BJ (cell line): ENCODE measurements at regions not wholly inside any gene's neighbourhood (a gene's known extent, or its start where the extent isn't known, plus 50 kb on each side); places are given as distances from the start of the nearest gene placed in this dataset.

ENCODE experiments used
- CTCF ChIA-PET: fragments of 350-600 bp; formaldehyde crosslinking; extraction: SDS; loops from one replicate; lab custom pipeline; 2021; ENCODE audit warnings: antibody characterized with exemption, inconsistent platforms; lab: Yijun Ruan, JAX
- POLR2A ChIA-PET: fragments of 300-600 bp; sonication (Branson Sonifier 250); formaldehyde crosslinking; extraction: SDS; loops from one replicate; lab custom pipeline; 2021; ENCODE audit warnings: antibody characterized with exemption; lab: Charles Lee
- DNase-seq: peaks from one replicate; pipeline ENCODE4 v3.0.0-alpha.2; 2011; ENCODE audit warnings: low read depth
- H3K27me3 ChIP-seq: 2 replicates; pipeline ENCODE4 v1.6.0; 2011; ENCODE audit warnings: low read length; ENCODE audit not compliant: control insufficient read depth, insufficient read depth
- H3K36me3 ChIP-seq: 2 replicates; pipeline ENCODE4 v1.5.1; 2011; ENCODE audit warnings: low read length; ENCODE audit not compliant: control insufficient read depth, insufficient read depth
- H3K4me3 ChIP-seq: 2 replicates; pipeline ENCODE4 v1.5.1; 2011; ENCODE audit warnings: low read depth, mild to moderate bottlenecking, control low read depth, low read length
- CTCF ChIP-seq: IDR thresholded peaks from 2 replicates; pipeline ENCODE4 v1.5.1; 2011; ENCODE audit warnings: low read depth, mild to moderate bottlenecking, control low read depth, inconsistent platforms, low read length, moderate library complexity; ENCODE audit not compliant: insufficient read depth

- TF ChIP-seq CTCF, result no peak
- H3K27me3 ChIP-seq, result no peaks in the 10 kb centered on the region
- ChIA-PET POLR2A (no interaction called here), CTCF (no interaction called here)
- H3K4me3 ChIP-seq, result no peak overlapping the region
- DNase-seq, result no peak
- H3K36me3 ChIP-seq, result no peaks in the 10 kb centered on the region
Measured at GRCh38 chr6:140824595-140824994, 1308.1 kb upstream of the GJE1 start.

- Histone ChIP-seq H3K4me3 (no peak overlapping the region), H3K36me3 (no peaks in the 10 kb centered on the region), H3K27me3 (no peaks in the 10 kb centered on the region)
- no peak for TF ChIP-seq CTCF
- CTCF ChIA-PET, result no interaction called here
- no peak for DNase-seq
- POLR2A ChIA-PET, result no interaction called here
Measured at GRCh38 chr6:140821196-140821595, 1311.5 kb upstream of the GJE1 start.

GRCh38 chr6:140817176-140817575, 1315.5 kb upstream of the GJE1 start:
- CTCF ChIA-PET, result no interaction called here
- no peak overlapping the region for H3K4me3 ChIP-seq
- H3K36me3 ChIP-seq, result no peaks in the 10 kb centered on the region
- no peak for DNase-seq
- TF ChIP-seq CTCF, result no peak
- POLR2A ChIA-PET, result no interaction called here
- H3K27me3 ChIP-seq, result no peaks in the 10 kb centered on the region

GRCh38 chr6:140816681-140817080, 1316.0 kb upstream of the GJE1 start:
- no peaks in the 10 kb centered on the region for H3K27me3 ChIP-seq
- TF ChIP-seq CTCF, result no peak
- no peak for DNase-seq
- POLR2A ChIA-PET, result no interaction called here
- CTCF ChIA-PET, result no interaction called here
- H3K4me3 ChIP-seq, result no peak overlapping the region
- H3K36me3 ChIP-seq, result no peaks in the 10 kb centered on the region

- TF ChIP-seq CTCF, result no peak
- no peak for DNase-seq
Measured at GRCh38 chr6:140812636-140813035, 1320.1 kb upstream of the GJE1 start.

More at GRCh38 chr6:140812636-140813035, 1320.1 kb upstream of the GJE1 start:
- ChIA-PET CTCF (no interaction called here), POLR2A (no interaction called here)
- Histone ChIP-seq H3K4me3 (no peak overlapping the region), H3K27me3 (no peaks in the 10 kb centered on the region), H3K36me3 (no peaks in the 10 kb centered on the region)
